H9 (cell line): ENCODE measurements at regions not wholly inside any gene's neighbourhood (a gene's known extent, or its start where the extent isn't known, plus 50 kb on each side); places are given as distances from the start of the nearest gene placed in this dataset.

Experiments used
- DNase-seq: peaks from one replicate; pipeline ENCODE4 v3.0.0-alpha.2; 2017
- H2AFZ ChIP-seq: one replicate; pipeline ENCODE4 v1.6.1; 2013; ENCODE audit warnings: mild to moderate bottlenecking, low read length, control low read depth, moderate library complexity
- H2AK5ac ChIP-seq: 2 replicates; pipeline ENCODE4 v1.6.1; 2013; ENCODE audit warnings: low read length, control low read depth, mixed read lengths; ENCODE audit not compliant: insufficient read length
- H2BK120ac ChIP-seq: one replicate; pipeline ENCODE4 v1.6.1; 2013; ENCODE audit warnings: low read depth, mild to moderate bottlenecking, low read length, control low read depth, inconsistent platforms; ENCODE audit not compliant: poor library complexity, severe bottlenecking
- H2BK12ac ChIP-seq: 2 replicates; pipeline ENCODE4 v1.6.1; 2013; ENCODE audit warnings: low read length, control low read depth, mixed read lengths, low read depth; ENCODE audit not compliant: insufficient read length
- H2BK15ac ChIP-seq: 2 replicates; pipeline ENCODE4 v1.6.1; 2013; ENCODE audit warnings: low read depth, low read length, control low read depth
- H2BK20ac ChIP-seq: one replicate; pipeline ENCODE4 v1.6.1; 2013; ENCODE audit warnings: low read depth, mild to moderate bottlenecking, low read length, control low read depth, inconsistent platforms; ENCODE audit not compliant: poor library complexity, severe bottlenecking
- H2BK5ac ChIP-seq: 2 replicates; pipeline ENCODE4 v1.6.1; 2013; ENCODE audit warnings: low read length, control low read depth, mixed read lengths; ENCODE audit not compliant: insufficient read length
- H3K14ac ChIP-seq: 2 replicates; pipeline ENCODE4 v1.6.1; 2013; ENCODE audit warnings: low read length, control low read depth; ENCODE audit not compliant: insufficient read depth
- H3K18ac ChIP-seq: 2 replicates; pipeline ENCODE4 v1.6.1; 2013; ENCODE audit warnings: low read depth, mild to moderate bottlenecking, mixed read lengths, low read length, control low read depth; ENCODE audit not compliant: insufficient read length
- H3K23ac ChIP-seq: 2 replicates; pipeline ENCODE4 v1.6.1; 2013; ENCODE audit warnings: low read length, control low read depth, mixed read lengths, low read depth; ENCODE audit not compliant: insufficient read length
- H3K23me2 ChIP-seq: 2 replicates; pipeline ENCODE4 v1.6.1; 2013; ENCODE audit warnings: low read depth, mild to moderate bottlenecking, mixed read lengths, low read length, control low read depth; ENCODE audit not compliant: insufficient read length, poor library complexity, severe bottlenecking
- H3K27ac ChIP-seq: 2 replicates; pipeline ENCODE4 v1.5.1; 2013; ENCODE audit warnings: low read length, control low read depth, mixed read lengths, low read depth; ENCODE audit not compliant: insufficient read length
- H3K27me3 ChIP-seq: 2 replicates; pipeline ENCODE4 v1.6.1; 2013; ENCODE audit warnings: low read length, control low read depth, inconsistent platforms; ENCODE audit not compliant: insufficient read depth
- H3K4ac ChIP-seq: 2 replicates; pipeline ENCODE4 v1.6.1; 2013; ENCODE audit warnings: low read depth, mild to moderate bottlenecking, control low read depth, inconsistent platforms, low read length, moderate library complexity
- H3K4me1 ChIP-seq: 2 replicates; pipeline ENCODE4 v1.6.1; 2013; ENCODE audit warnings: low read length, control low read depth, inconsistent platforms; ENCODE audit not compliant: insufficient read depth
- H3K4me2 ChIP-seq: 2 replicates; pipeline ENCODE4 v1.6.1; 2013; ENCODE audit warnings: low read length, control low read depth, mixed read lengths; ENCODE audit not compliant: insufficient read length, insufficient read depth
- H3K56ac ChIP-seq: 2 replicates; pipeline ENCODE4 v1.6.1; 2013; ENCODE audit warnings: low read depth, mild to moderate bottlenecking, mixed read lengths, low read length, control low read depth; ENCODE audit not compliant: insufficient read length
- H3K79me1 ChIP-seq: 2 replicates; pipeline ENCODE4 v1.6.1; 2013; ENCODE audit warnings: low read depth, mild to moderate bottlenecking, moderate library complexity, low read length, control low read depth, inconsistent platforms; ENCODE audit not compliant: insufficient read depth, poor library complexity, severe bottlenecking
- H3K79me2 ChIP-seq: 2 replicates; pipeline ENCODE4 v1.6.1; 2013; ENCODE audit warnings: low read length, control low read depth, inconsistent platforms; ENCODE audit not compliant: insufficient read depth
- H3K9ac ChIP-seq: 2 replicates; pipeline ENCODE4 v1.6.1; 2013; ENCODE audit warnings: low read length, control low read depth, mixed read lengths; ENCODE audit not compliant: insufficient read length; ENCODE audit errors: extremely low read depth
- H3K9me3 ChIP-seq: one replicate; pipeline ENCODE4 v1.6.1; 2013; ENCODE audit warnings: low read depth, low read length, inconsistent platforms; ENCODE audit not compliant: control insufficient read depth
- H3T11ph ChIP-seq: one replicate; pipeline ENCODE4 v1.6.1; 2013; ENCODE audit warnings: mild to moderate bottlenecking, low read length, control low read depth, inconsistent platforms
- H4K20me1 ChIP-seq: one replicate; pipeline ENCODE4 v1.6.1; 2013; ENCODE audit not compliant: control insufficient read depth, insufficient read length, insufficient read depth
- H4K5ac ChIP-seq: 2 replicates; pipeline ENCODE4 v1.6.1; 2013; ENCODE audit warnings: low read depth, mild to moderate bottlenecking, mixed read lengths, low read length, control low read depth; ENCODE audit not compliant: insufficient read length
- H4K8ac ChIP-seq: replicated peaks from 2 replicates; pipeline ENCODE4 v1.6.1; 2013; ENCODE audit warnings: low read length, control low read depth, mixed read lengths, low read depth; ENCODE audit not compliant: insufficient read length
- H4K91ac ChIP-seq: 2 replicates; pipeline ENCODE4 v1.6.1; 2013; ENCODE audit warnings: low read depth, mild to moderate bottlenecking, moderate library complexity, mixed read lengths, low read length, control low read depth; ENCODE audit not compliant: insufficient read length
- H3K27ac Mint-ChIP-seq, 3 experiments: 2 replicates in 2 of 3; 3 replicates in 1 of 3; pipeline ENCODE4 v1.8.0; 2020 to 2021; ENCODE audit warnings: mixed read lengths in 3 of 3, mild to moderate bottlenecking in 1 of 3, moderate library complexity in 1 of 3
- H3K27me3 Mint-ChIP-seq: 2 replicates; pipeline ENCODE4 v1.8.0; 2021; ENCODE audit warnings: low read depth, mild to moderate bottlenecking, moderate library complexity, mixed read lengths
- H3K36me3 Mint-ChIP-seq, 3 experiments: 2 replicates in 2 of 3; 3 replicates in 1 of 3; pipeline ENCODE4 v1.8.0; 2020 to 2021; ENCODE audit warnings: low read depth in 3 of 3, mixed read lengths in 3 of 3; ENCODE audit not compliant: insufficient read depth in 1 of 3
- H3K4me1 Mint-ChIP-seq, 2 experiments: 2 replicates each; pipeline ENCODE4 v1.8.0; 2020; ENCODE audit warnings: mixed read lengths in 2 of 2
- H3K4me3 Mint-ChIP-seq, 2 experiments: 2 replicates in 1 of 2; 3 replicates in 1 of 2; pipeline ENCODE4 v1.8.0; 2020 to 2021; ENCODE audit warnings: mild to moderate bottlenecking in 2 of 2, mixed read lengths in 2 of 2, moderate library complexity in 1 of 2
- H3K9me3 Mint-ChIP-seq, 2 experiments: 2 replicates in 1 of 2; 3 replicates in 1 of 2; pipeline ENCODE4 v1.8.0; 2020; ENCODE audit warnings: mild to moderate bottlenecking in 2 of 2, mixed read lengths in 2 of 2, moderate library complexity in 1 of 2
- WGBS: extraction: QIAGEN DNeasy Blood & Tissue Kit; methylation state at CpG from one replicate; pipeline ENCODE4 v1.1.7; 2013; ENCODE audit warnings: missing lambda C conversion rate, low lambda C conversion rate, mixed read lengths; ENCODE audit not compliant: insufficient read length; ENCODE audit errors: extremely low coverage; 5-methylcytosine and 5-hydroxymethylcytosine counted together
- TF ChIP-seq, protein P1 (sequence below): fragments of 200-600 bp; sonication (generic); conservative IDR thresholded peaks from 3 replicates; pipeline ENCODE4 v1.8.0; 2021; ENCODE audit warnings: antibody characterized with exemption, mild to moderate bottlenecking

GRCh38 chr2:76563730-76564129, 853.0 kb upstream of the GCFC2 start:
- no peaks in the 10 kb centered on the region for H4K20me1 ChIP-seq
- H3K4me2 ChIP-seq, result no peak overlapping the region
- no peak overlapping the region for H3T11ph ChIP-seq
- no peaks in the 10 kb centered on the region for H3K27me3 Mint-ChIP-seq
- no peak overlapping the region for H3K23ac ChIP-seq
- H4K91ac ChIP-seq, result no peak overlapping the region
- H3K36me3 Mint-ChIP-seq, result peaks cover 9 to 20% (median 14%) of the 10 kb centered on the region in 3 experiments
- H3K9me3 ChIP-seq, result peaks cover 12% of the 10 kb centered on the region
- no peak overlapping the region for H2BK15ac ChIP-seq
- no peak for DNase-seq
- no CpG with 5 or more reads among the region's 9 CpGs for WGBS
- no peak overlapping the region for H2BK12ac ChIP-seq
- peaks cover 9 to 13% of the 10 kb centered on the region in 2 experiments for H3K9me3 Mint-ChIP-seq
- H4K8ac ChIP-seq, result no peak overlapping the region
- no peak overlapping the region for H2BK5ac ChIP-seq
- no peak overlapping the region for H2BK20ac ChIP-seq
- no peak overlapping the region for H3K9ac ChIP-seq
- no peak overlapping the region for H3K27ac Mint-ChIP-seq
- H3K18ac ChIP-seq, result no peak overlapping the region
- no peaks in the 10 kb centered on the region for H3K4me1 ChIP-seq
- H3K79me2 ChIP-seq, result no peaks in the 10 kb centered on the region
- H2BK120ac ChIP-seq, result no peak overlapping the region
- H3K79me1 ChIP-seq, result no peaks in the 10 kb centered on the region
- H3K23me2 ChIP-seq, result no peaks in the 10 kb centered on the region
- TF ChIP-seq, protein P1, sequence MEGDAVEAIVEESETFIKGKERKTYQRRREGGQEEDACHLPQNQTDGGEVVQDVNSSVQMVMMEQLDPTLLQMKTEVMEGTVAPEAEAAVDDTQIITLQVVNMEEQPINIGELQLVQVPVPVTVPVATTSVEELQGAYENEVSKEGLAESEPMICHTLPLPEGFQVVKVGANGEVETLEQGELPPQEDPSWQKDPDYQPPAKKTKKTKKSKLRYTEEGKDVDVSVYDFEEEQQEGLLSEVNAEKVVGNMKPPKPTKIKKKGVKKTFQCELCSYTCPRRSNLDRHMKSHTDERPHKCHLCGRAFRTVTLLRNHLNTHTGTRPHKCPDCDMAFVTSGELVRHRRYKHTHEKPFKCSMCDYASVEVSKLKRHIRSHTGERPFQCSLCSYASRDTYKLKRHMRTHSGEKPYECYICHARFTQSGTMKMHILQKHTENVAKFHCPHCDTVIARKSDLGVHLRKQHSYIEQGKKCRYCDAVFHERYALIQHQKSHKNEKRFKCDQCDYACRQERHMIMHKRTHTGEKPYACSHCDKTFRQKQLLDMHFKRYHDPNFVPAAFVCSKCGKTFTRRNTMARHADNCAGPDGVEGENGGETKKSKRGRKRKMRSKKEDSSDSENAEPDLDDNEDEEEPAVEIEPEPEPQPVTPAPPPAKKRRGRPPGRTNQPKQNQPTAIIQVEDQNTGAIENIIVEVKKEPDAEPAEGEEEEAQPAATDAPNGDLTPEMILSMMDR, result no peak
- no peak overlapping the region for H2AK5ac ChIP-seq
- no peak overlapping the region for H3K4ac ChIP-seq
- H2AFZ ChIP-seq, result no peak overlapping the region
- no peak overlapping the region for H3K56ac ChIP-seq
- H3K4me3 Mint-ChIP-seq, result no peak overlapping the region
- no peak overlapping the region for H4K5ac ChIP-seq
- H3K27me3 ChIP-seq, result no peaks in the 10 kb centered on the region
- peaks cover 0 to 9% of the 10 kb centered on the region in 2 experiments; a peak in 2 of 4 replicates for H3K4me1 Mint-ChIP-seq
- no peak overlapping the region for H3K14ac ChIP-seq
- H3K27ac ChIP-seq, result no peak overlapping the region
